Activated T-cell treated with anti-CD3 and anti-CD28 coated beads, Interleukin-2, amount 50 U/mL, for 72 hours (primary cell): ENCODE measurements at regions not wholly inside any gene's neighbourhood (a gene's known extent, or its start where the extent isn't known, plus 50 kb on each side); places are given as distances from the start of the nearest gene placed in this dataset.

Source experiments
- ATAC-seq, 2 donors: fragments of 150-1000 bp; cut with Tn5 transposase; replicated peaks in 1 of 2; 2 replicates each; pipeline ENCODE4 v1.10.0; 2021; ENCODE audit warnings: moderate library complexity in 2 of 2, mild to moderate bottlenecking in 1 of 2
- DNase-seq, 2 donors: peaks; one replicate each; pipeline ENCODE4 v3.0.0; 2021 to 2022; ENCODE audit warnings: mixed read lengths in 1 of 2
- H3K27ac Mint-ChIP-seq: one replicate; pipeline ENCODE4 v1.8.0; 2022; ENCODE audit warnings: mild to moderate bottlenecking, moderate library complexity, mixed read lengths
- H3K27me3 Mint-ChIP-seq: one replicate; pipeline ENCODE4 v1.8.0; 2022; ENCODE audit warnings: low read depth, mixed read lengths
- H3K36me3 Mint-ChIP-seq, 2 donors: one replicate each; pipeline ENCODE4 v1.8.0; 2022; ENCODE audit warnings: mixed read lengths in 2 of 2, mild to moderate bottlenecking in 1 of 2; ENCODE audit not compliant: insufficient read depth in 2 of 2
- H3K4me1 Mint-ChIP-seq: one replicate; pipeline ENCODE4 v1.8.0; 2022; ENCODE audit warnings: low read depth, mixed read lengths
- H3K4me3 Mint-ChIP-seq, 2 donors: one replicate each; pipeline ENCODE4 v1.8.0; 2022; ENCODE audit warnings: mild to moderate bottlenecking in 2 of 2, mixed read lengths in 2 of 2, moderate library complexity in 2 of 2
- H3K9me3 Mint-ChIP-seq, 2 donors: one replicate each; pipeline ENCODE4 v1.8.0; 2022; ENCODE audit warnings: mixed read lengths in 2 of 2

DNA sequence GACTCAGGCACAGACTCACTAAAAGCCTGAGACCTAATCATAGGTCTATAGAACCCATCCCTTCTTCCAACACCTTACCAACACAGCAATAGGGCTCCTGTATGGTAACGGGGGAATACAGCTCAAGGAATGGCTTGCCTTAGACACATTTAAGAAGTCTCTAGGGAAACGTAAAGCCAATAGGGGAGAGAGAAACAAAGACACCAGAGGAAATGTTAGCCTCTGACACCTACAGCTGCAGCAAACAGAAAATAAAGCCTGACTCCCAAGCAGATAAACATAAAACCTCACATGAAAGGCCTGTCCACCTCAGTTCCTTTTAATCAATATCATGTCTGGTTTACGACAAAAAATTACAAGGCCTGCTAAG, 51.1 kb upstream of the NCOA1 start:
- Mint-ChIP-seq H3K27ac (no peak overlapping the region), H3K36me3 (no peaks in the 10 kb centered on the region), H3K27me3 (no peaks in the 10 kb centered on the region), H3K9me3 (no peaks in the 10 kb centered on the region), H3K4me3 (no peak overlapping the region), H3K4me1 (no peaks in the 10 kb centered on the region)
- DNase-seq (no peak), ATAC-seq (no peak)

DNA sequence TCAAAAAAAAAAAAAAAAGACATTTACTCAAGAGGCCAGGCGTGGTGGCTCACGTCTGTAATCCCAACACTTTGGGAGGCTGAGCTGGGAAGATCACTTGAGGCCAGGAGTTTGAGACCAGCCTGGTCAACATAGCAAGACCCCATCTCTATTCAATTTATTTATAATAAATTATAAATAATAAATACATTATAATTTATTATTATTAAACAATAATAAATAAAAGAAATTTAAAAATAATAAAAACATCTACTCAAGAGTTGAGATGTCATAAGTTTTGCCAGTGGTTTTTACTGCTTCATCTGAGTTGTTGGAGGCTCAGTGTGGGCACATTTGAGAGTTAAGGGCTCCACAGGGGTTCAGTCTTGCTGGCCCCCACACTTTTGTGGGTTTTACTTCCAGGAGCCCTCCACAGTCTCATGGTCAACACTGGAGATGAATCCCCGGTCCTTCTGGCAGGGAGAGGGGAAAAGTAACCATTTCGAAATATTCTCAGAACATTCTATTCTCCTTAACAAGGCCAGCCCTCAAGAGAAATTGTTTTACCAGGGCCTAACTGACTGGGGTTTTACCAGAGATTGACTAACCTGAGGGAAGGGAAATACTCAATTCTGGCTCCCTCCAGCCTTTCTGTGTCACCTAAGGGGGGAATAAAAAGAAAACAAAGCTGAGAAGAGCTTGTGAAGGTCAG, 51.6 kb upstream of the NCOA1 start:
- H3K27me3 Mint-ChIP-seq, result no peaks in the 10 kb centered on the region
- H3K9me3 Mint-ChIP-seq, result no peaks in the 10 kb centered on the region
- ATAC-seq (no peak), DNase-seq (no peak)
- no peaks in the 10 kb centered on the region for H3K4me1 Mint-ChIP-seq
- no peak overlapping the region for H3K4me3 Mint-ChIP-seq
- no peaks in the 10 kb centered on the region for H3K36me3 Mint-ChIP-seq
- no peak overlapping the region for H3K27ac Mint-ChIP-seq

DNA sequence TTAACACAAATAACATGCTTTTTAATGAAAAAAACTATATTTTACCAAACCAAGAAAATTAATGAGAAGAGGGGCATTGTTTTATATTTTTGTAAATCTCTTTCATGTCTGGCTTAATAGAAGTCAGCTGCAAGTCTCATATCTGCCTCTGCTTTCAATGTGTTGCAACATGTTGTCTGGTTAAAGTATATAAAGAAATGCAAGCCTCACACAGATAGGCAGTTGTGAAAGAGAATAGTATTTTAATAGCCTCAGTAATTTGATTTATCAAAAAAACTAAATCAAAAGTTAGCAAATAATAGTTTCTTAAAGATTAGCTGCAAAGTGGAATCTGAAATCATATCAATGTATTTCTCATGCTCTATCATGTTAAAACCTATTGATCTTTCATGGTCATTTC, 52.9 kb upstream of the NCOA1 start:
- DNase-seq, result no peak
- Mint-ChIP-seq H3K27ac (no peak overlapping the region), H3K4me1 (no peaks in the 10 kb centered on the region), H3K27me3 (no peaks in the 10 kb centered on the region), H3K9me3 (no peaks in the 10 kb centered on the region), H3K36me3 (no peaks in the 10 kb centered on the region), H3K4me3 (no peak overlapping the region)
- no peak for ATAC-seq

DNA sequence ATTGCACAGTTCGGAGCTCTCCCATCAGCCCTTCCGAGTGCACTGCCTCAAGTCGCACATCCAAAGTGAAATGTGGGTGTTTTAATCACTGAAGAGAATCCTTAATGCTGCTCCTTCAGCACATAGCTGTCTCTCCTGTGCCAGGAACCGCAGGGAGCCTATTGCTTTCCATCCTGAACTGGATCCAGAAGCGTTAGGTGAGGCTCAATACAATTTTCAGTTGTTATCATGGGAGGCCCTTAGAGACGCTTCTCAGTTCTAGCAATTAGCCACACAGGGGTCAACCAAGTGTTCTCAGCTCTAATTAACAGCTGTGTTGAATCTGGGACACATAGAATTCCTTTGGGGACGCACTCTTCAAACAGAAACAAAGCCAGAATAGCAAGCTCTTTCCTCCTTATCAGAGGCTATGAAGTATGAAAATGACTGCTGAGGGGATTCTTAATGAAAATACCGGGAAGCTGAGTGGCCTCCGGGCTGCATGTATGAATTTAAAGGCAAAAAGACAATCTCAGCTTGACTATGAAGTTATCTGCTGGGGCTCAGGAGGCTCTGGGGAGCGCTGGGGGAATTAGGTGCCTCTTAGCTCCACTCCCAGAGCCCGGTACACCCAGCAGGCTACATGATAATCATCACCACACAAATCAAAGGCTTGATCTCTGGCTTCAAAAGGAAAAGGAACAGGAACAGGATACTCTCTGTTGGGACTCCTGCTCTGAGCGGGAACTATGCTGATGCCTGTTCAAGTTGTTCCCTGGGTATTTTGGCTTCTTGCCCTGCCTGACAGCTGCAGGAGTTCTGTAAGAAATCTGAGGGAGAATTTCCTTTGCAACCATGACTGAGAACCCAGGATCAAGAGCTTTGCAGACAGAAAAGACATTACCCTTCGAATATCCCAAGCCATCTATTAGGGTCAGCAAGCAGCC, 55.4 kb upstream of the NCOA1 start:
- H3K36me3 Mint-ChIP-seq, result no peaks in the 10 kb centered on the region
- no peak overlapping the region for H3K27ac Mint-ChIP-seq
- ATAC-seq (no peak), DNase-seq (no peak)
- no peaks in the 10 kb centered on the region for H3K4me1 Mint-ChIP-seq
- no peaks in the 10 kb centered on the region for H3K9me3 Mint-ChIP-seq
- H3K27me3 Mint-ChIP-seq, result no peaks in the 10 kb centered on the region
- no peak overlapping the region for H3K4me3 Mint-ChIP-seq

DNA sequence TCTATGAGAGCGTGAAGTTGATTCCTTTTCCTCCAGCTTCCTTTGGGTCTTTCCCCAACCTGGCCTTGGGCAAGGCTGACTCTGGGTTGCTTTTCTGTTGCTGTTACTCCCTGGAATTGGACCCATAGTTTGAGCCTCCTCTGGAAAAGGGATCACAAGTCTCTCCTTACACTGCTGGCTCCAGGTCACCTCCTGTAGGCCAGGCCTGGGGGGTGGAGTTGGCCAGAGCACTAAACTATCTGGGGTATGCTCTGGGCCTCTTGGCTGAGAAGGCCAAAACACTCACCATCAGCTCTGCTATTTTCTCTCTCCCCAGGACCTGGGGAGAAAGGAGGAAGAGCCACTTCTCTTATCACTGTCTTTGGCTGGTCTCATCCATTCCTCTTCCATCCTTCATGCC, 56.5 kb upstream of the NCOA1 start:
- Mint-ChIP-seq H3K27ac (no peak overlapping the region), H3K9me3 (no peaks in the 10 kb centered on the region), H3K36me3 (no peaks in the 10 kb centered on the region), H3K4me3 (no peak overlapping the region), H3K4me1 (no peaks in the 10 kb centered on the region), H3K27me3 (no peaks in the 10 kb centered on the region)
- ATAC-seq (no peak), DNase-seq (no peak)

DNA sequence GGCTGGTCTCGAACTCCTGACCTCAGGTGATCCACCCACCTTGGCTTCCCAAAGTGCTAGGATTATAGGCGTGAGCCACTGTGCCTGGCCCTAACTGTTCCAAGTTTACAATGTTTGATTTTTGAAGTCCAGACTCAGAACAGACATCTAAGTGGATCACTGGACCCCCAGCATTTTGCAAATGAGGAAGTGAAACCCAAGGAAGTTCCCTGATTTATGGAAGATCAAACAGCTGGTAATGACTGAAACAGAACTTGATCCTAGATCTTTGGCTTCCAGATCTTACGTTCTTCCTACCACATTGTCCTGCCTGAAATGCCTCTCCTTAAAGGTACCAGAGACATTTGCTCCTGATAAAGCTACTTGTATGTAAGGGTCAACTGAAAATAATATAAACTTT, 58.3 kb upstream of the NCOA1 start:
- no peaks in the 10 kb centered on the region for H3K36me3 Mint-ChIP-seq
- no peak overlapping the region for H3K4me3 Mint-ChIP-seq
- H3K4me1 Mint-ChIP-seq, result no peaks in the 10 kb centered on the region
- H3K9me3 Mint-ChIP-seq, result no peaks in the 10 kb centered on the region
- H3K27ac Mint-ChIP-seq, result no peak overlapping the region
- ATAC-seq (no peak), DNase-seq (no peak)
- H3K27me3 Mint-ChIP-seq, result no peaks in the 10 kb centered on the region

DNA sequence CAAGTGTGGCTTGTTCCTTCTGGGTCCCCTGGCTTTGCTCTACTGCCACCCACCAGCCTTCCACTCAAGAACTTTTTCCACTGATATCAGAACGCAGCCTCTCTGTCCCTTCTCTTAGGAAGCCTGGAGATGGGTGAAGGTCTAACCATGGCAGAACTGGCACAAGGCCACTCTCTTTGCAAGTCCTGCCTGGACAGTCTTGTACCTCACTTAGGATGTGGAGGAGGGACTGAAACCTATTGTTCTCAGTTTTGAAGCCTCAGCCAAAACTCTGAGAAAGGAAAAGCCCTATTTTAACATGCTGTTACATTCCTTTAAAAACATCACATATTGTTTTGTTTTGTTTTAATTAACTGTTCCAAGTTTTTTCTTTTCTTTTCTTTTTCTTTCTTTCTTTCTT, 58.9 kb upstream of the NCOA1 start:
- H3K27ac Mint-ChIP-seq, result no peak overlapping the region

DNA sequence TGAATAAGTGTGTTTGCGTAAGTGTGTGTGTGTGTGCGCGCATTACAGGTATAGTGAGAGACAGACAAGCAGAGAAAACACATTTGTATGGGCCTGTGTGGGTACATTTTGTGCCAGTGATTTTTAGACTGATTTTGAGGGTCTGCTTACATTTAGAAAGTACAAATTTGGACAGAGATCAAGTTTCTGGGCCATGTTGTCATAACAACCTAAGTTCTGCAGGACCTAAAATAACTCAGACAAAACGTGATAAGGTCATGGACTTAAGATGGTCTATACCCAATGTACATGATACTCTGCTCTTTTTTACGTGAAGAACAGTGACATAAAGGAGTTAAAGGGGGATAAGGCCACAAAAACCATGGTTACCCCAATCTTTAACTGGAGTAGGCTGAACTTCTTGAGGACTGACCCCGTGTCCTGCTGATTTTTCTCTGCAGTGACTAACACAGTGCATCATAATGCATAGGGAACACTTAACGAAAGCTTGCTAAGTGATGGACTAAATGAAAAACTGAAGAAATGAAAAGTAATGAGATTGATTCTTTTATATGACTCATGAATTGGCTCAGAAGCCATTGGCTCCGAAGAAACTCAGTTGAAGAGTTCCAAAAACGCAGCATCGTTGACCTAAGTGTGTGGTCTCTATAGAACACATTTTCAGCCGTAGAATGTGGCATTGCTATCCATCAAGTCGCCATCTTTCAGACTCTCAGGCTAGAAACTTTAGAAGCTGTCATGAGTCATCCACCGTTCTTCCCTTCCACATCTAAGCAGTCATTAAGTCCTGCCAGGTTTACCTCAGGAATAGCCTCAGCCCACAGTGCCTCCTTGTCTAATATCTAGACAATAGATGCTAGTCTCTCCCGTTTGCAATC, 61.6 kb upstream of the NCOA1 start:
- no peak for ATAC-seq
- H3K4me1 Mint-ChIP-seq, result no peaks in the 10 kb centered on the region

More for the DNA sequence above, 58.9 kb upstream of the NCOA1 start:
- DNase-seq, result no peak
- Mint-ChIP-seq H3K4me1 (no peaks in the 10 kb centered on the region), H3K4me3 (no peak overlapping the region), H3K36me3 (no peaks in the 10 kb centered on the region), H3K27me3 (no peaks in the 10 kb centered on the region), H3K9me3 (no peaks in the 10 kb centered on the region)
- ATAC-seq, result no peak

DNA sequence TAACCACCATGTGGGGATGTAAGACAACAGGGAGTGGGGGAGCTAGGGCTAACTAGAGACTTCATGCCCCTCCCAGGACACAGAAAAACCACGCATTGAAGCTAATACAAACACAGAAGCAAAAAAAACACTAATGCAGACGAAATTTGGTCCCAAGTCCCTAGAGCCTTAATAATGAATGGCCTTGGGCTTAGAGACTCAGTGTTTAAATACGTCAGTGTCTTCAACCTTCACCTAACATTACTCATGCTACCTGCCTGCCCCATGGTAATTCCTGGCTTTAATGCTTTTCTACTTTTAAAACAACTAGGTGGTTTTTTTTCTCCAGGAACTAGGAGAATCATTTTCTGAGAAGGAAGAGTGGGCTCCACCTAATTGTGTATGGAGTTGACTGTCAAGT, 64.1 kb upstream of the ITSN2 start:
- Mint-ChIP-seq H3K27me3 (no peaks in the 10 kb centered on the region), H3K9me3 (peaks cover 2% of the 10 kb centered on the region in 2 donors), H3K4me3 (no peak overlapping the region), H3K4me1 (no peaks in the 10 kb centered on the region), H3K36me3 (peaks cover 0 to 1% of the 10 kb centered on the region in 2 donors), H3K27ac (no peak overlapping the region)
- DNase-seq, result no peak
- ATAC-seq, result no peak

More for the DNA sequence above, 61.6 kb upstream of the NCOA1 start:
- DNase-seq, result no peak
- no peak overlapping the region for H3K27ac Mint-ChIP-seq
- no peak overlapping the region for H3K4me3 Mint-ChIP-seq
- H3K27me3 Mint-ChIP-seq, result no peaks in the 10 kb centered on the region
- no peaks in the 10 kb centered on the region for H3K9me3 Mint-ChIP-seq
- H3K36me3 Mint-ChIP-seq, result no peaks in the 10 kb centered on the region

DNA sequence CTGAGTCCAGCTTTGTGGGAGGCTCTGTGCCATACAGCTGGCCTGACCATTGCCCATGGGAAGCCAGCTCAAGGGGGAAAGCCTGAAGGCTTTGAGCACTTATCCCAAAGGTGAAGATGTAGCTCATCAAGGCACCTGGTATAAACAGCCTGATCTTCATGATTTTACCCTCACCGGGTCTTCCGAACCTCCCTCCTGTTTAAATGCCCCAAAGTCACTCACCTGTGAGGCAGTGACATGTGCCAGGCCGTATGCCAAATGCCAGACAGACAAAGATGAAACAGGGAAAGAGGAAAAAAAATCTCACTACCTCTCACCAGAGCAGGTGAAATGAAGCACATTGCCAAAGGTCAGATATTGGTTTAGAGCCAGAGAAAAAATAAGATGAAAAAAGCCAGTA, 62.8 kb upstream of the ITSN2 start:
- no peak overlapping the region for H3K27ac Mint-ChIP-seq

DNA sequence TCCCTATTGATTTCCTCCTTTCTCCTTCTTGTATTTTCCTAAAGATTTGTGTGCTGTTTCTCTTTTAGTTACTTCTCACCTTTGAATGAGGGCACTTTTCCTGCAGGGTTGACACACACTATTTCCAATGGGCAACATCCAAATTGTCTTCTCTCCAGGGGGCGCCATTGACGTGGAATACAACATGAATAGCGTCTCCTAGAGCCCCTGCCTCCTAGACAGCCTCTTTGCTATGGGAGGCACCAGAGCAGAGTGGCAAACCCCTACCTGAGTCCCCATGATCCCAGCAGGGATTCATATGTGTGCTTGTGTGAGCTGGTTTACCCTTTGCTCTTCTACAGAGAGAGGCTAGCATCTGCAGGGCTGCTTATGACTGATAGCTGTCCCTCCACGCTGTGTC, 61.3 kb upstream of the ITSN2 start:
- peaks cover 0 to 1% of the 10 kb centered on the region in 2 donors for H3K36me3 Mint-ChIP-seq
- DNase-seq, result peak; percentile 64 to 68
- no peak overlapping the region for H3K27ac Mint-ChIP-seq
- no peak overlapping the region for H3K4me3 Mint-ChIP-seq
- ATAC-seq, result peak; percentile 56 to 70
- no peaks in the 10 kb centered on the region for H3K27me3 Mint-ChIP-seq
- H3K9me3 Mint-ChIP-seq, result peaks cover 2% of the 10 kb centered on the region in 2 donors
- no peaks in the 10 kb centered on the region for H3K4me1 Mint-ChIP-seq

More for the DNA sequence above, 62.8 kb upstream of the ITSN2 start:
- Mint-ChIP-seq H3K4me1 (no peaks in the 10 kb centered on the region), H3K36me3 (peaks cover 0 to 1% of the 10 kb centered on the region in 2 donors), H3K9me3 (peaks cover 2% of the 10 kb centered on the region in 2 donors), H3K27me3 (no peaks in the 10 kb centered on the region), H3K4me3 (no peak overlapping the region)
- DNase-seq, result no peak
- ATAC-seq, result no peak

DNA sequence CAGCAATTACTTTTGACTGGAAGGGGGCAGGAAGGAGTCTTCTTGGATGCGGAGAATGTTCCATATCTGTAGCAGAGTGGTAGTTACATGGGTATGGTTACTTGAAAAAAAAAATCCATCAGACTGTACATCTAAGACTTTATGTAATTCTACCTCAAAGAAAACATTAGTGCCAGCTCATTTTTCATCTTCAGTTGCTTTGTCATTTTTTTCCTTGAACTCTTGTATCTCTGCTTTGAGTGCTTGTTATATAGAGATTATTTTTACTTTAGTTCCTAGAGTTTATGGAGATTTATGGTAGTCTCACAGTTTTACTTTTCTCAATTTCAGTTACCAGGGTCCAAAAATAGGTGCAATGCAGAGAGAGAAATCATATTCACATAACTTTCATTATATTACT, 60.0 kb upstream of the ITSN2 start:
- no peaks in the 10 kb centered on the region for H3K27me3 Mint-ChIP-seq
- no peak overlapping the region for H3K27ac Mint-ChIP-seq
- ATAC-seq (no peak), DNase-seq (no peak)
- peaks cover 2% of the 10 kb centered on the region in 2 donors for H3K9me3 Mint-ChIP-seq
- no peak overlapping the region for H3K4me3 Mint-ChIP-seq
- H3K4me1 Mint-ChIP-seq, result no peaks in the 10 kb centered on the region
- H3K36me3 Mint-ChIP-seq, result peaks cover 0 to 1% of the 10 kb centered on the region in 2 donors
